ENCODE measurements at regions not wholly inside any gene's neighbourhood (a gene's known extent, or its start where the extent isn't known, plus 50 kb on each side); places are given as distances from the start of the nearest gene placed in this dataset.

- Histone ChIP-seq H3K27me3 (replicated peaks; ENCODE audit: control insufficient read depth, insufficient read depth, low read length, poor library complexity, severe bottlenecking) (no peaks in the 10 kb centered on the region), H3K4me1 (ENCODE audit: control insufficient read depth, insufficient read depth, low read length, poor library complexity, severe bottlenecking) (no peaks in the 10 kb centered on the region), H3K4me3 (ENCODE audit: insufficient read depth, low read depth, low read length, poor library complexity, severe bottlenecking) (no peak overlapping the region), H3K27ac (ENCODE audit: insufficient read depth, low read length, poor library complexity, severe bottlenecking) (no peak overlapping the region), H3K36me3 (ENCODE audit: control insufficient read depth, insufficient read depth, low read length) (no peaks in the 10 kb centered on the region), H3K9me3 (ENCODE audit: control insufficient read depth, low read length) (no peaks in the 10 kb centered on the region)
- DNase-seq, result no peak
Observed at GRCh38 chr4:124183926-124184325, 528.6 kb downstream of the ANKRD50 start.

GRCh38 chr4:124184792-124185191 is 527.7 kb downstream of the ANKRD50 start:
- no peak overlapping the region for H3K4me3 ChIP-seq (ENCODE audit: insufficient read depth, low read depth, low read length, poor library complexity, severe bottlenecking)
- no peaks in the 10 kb centered on the region for H3K27me3 ChIP-seq (replicated peaks; ENCODE audit: control insufficient read depth, insufficient read depth, low read length, poor library complexity, severe bottlenecking)
- no peak for DNase-seq
- no peak overlapping the region for H3K27ac ChIP-seq (ENCODE audit: insufficient read depth, low read length, poor library complexity, severe bottlenecking)
- no peaks in the 10 kb centered on the region for H3K4me1 ChIP-seq (ENCODE audit: control insufficient read depth, insufficient read depth, low read length, poor library complexity, severe bottlenecking)
- H3K36me3 ChIP-seq (ENCODE audit: control insufficient read depth, insufficient read depth, low read length), result no peaks in the 10 kb centered on the region
- H3K9me3 ChIP-seq (ENCODE audit: control insufficient read depth, low read length), result no peaks in the 10 kb centered on the region

GRCh38 chr4:124188595-124188994 is 523.9 kb downstream of the ANKRD50 start:
- Histone ChIP-seq H3K4me1 (ENCODE audit: control insufficient read depth, insufficient read depth, low read length, poor library complexity, severe bottlenecking) (no peaks in the 10 kb centered on the region), H3K36me3 (ENCODE audit: control insufficient read depth, insufficient read depth, low read length) (no peaks in the 10 kb centered on the region), H3K9me3 (ENCODE audit: control insufficient read depth, low read length) (no peaks in the 10 kb centered on the region), H3K4me3 (ENCODE audit: insufficient read depth, low read depth, low read length, poor library complexity, severe bottlenecking) (no peak overlapping the region), H3K27ac (ENCODE audit: insufficient read depth, low read length, poor library complexity, severe bottlenecking) (no peak overlapping the region), H3K27me3 (replicated peaks; ENCODE audit: control insufficient read depth, insufficient read depth, low read length, poor library complexity, severe bottlenecking) (no peaks in the 10 kb centered on the region)
- no peak for DNase-seq

GRCh38 chr4:124189545-124189944 is 523.0 kb downstream of the ANKRD50 start:
- DNase-seq, result no peak
- H3K9me3 ChIP-seq (ENCODE audit: control insufficient read depth, low read length), result no peaks in the 10 kb centered on the region
- H3K27me3 ChIP-seq (replicated peaks; ENCODE audit: control insufficient read depth, insufficient read depth, low read length, poor library complexity, severe bottlenecking), result no peaks in the 10 kb centered on the region
- H3K36me3 ChIP-seq (ENCODE audit: control insufficient read depth, insufficient read depth, low read length), result no peaks in the 10 kb centered on the region
- H3K4me3 ChIP-seq (ENCODE audit: insufficient read depth, low read depth, low read length, poor library complexity, severe bottlenecking), result no peak overlapping the region
- no peaks in the 10 kb centered on the region for H3K4me1 ChIP-seq (ENCODE audit: control insufficient read depth, insufficient read depth, low read length, poor library complexity, severe bottlenecking)
- H3K27ac ChIP-seq (ENCODE audit: insufficient read depth, low read length, poor library complexity, severe bottlenecking), result no peak overlapping the region

- no peak overlapping the region for H3K27ac ChIP-seq (ENCODE audit: insufficient read depth, low read length, poor library complexity, severe bottlenecking)
- H3K36me3 ChIP-seq (ENCODE audit: control insufficient read depth, insufficient read depth, low read length), result no peaks in the 10 kb centered on the region
- H3K4me1 ChIP-seq (ENCODE audit: control insufficient read depth, insufficient read depth, low read length, poor library complexity, severe bottlenecking), result no peaks in the 10 kb centered on the region
- no peak for DNase-seq
- H3K4me3 ChIP-seq (ENCODE audit: insufficient read depth, low read depth, low read length, poor library complexity, severe bottlenecking), result no peak overlapping the region
- no peaks in the 10 kb centered on the region for H3K27me3 ChIP-seq (replicated peaks; ENCODE audit: control insufficient read depth, insufficient read depth, low read length, poor library complexity, severe bottlenecking)
- H3K9me3 ChIP-seq (ENCODE audit: control insufficient read depth, low read length), result no peaks in the 10 kb centered on the region
Observed at GRCh38 chr4:124191329-124191728, 521.2 kb downstream of the ANKRD50 start.

- no peak overlapping the region for H3K27ac ChIP-seq (ENCODE audit: insufficient read depth, low read length, poor library complexity, severe bottlenecking)
- H3K27me3 ChIP-seq (replicated peaks; ENCODE audit: control insufficient read depth, insufficient read depth, low read length, poor library complexity, severe bottlenecking), result no peaks in the 10 kb centered on the region
- H3K9me3 ChIP-seq (ENCODE audit: control insufficient read depth, low read length), result no peaks in the 10 kb centered on the region
- DNase-seq, result no peak
- H3K36me3 ChIP-seq (ENCODE audit: control insufficient read depth, insufficient read depth, low read length), result no peaks in the 10 kb centered on the region
- no peaks in the 10 kb centered on the region for H3K4me1 ChIP-seq (ENCODE audit: control insufficient read depth, insufficient read depth, low read length, poor library complexity, severe bottlenecking)
- no peak overlapping the region for H3K4me3 ChIP-seq (ENCODE audit: insufficient read depth, low read depth, low read length, poor library complexity, severe bottlenecking)
Observed at GRCh38 chr4:124192544-124192943, 520.0 kb downstream of the ANKRD50 start.

GRCh38 chr4:124199185-124199584 is 513.3 kb downstream of the ANKRD50 start:
- H3K27ac ChIP-seq (ENCODE audit: insufficient read depth, low read length, poor library complexity, severe bottlenecking), result no peak overlapping the region
- DNase-seq, result no peak
- no peaks in the 10 kb centered on the region for H3K36me3 ChIP-seq (ENCODE audit: control insufficient read depth, insufficient read depth, low read length)
- no peaks in the 10 kb centered on the region for H3K27me3 ChIP-seq (replicated peaks; ENCODE audit: control insufficient read depth, insufficient read depth, low read length, poor library complexity, severe bottlenecking)
- no peaks in the 10 kb centered on the region for H3K9me3 ChIP-seq (ENCODE audit: control insufficient read depth, low read length)
- H3K4me3 ChIP-seq (ENCODE audit: insufficient read depth, low read depth, low read length, poor library complexity, severe bottlenecking), result no peak overlapping the region
- H3K4me1 ChIP-seq (ENCODE audit: control insufficient read depth, insufficient read depth, low read length, poor library complexity, severe bottlenecking), result no peaks in the 10 kb centered on the region

- Histone ChIP-seq H3K27me3 (replicated peaks; ENCODE audit: control insufficient read depth, insufficient read depth, low read length, poor library complexity, severe bottlenecking) (no peaks in the 10 kb centered on the region), H3K9me3 (ENCODE audit: control insufficient read depth, low read length) (no peaks in the 10 kb centered on the region), H3K36me3 (ENCODE audit: control insufficient read depth, insufficient read depth, low read length) (no peaks in the 10 kb centered on the region), H3K4me3 (ENCODE audit: insufficient read depth, low read depth, low read length, poor library complexity, severe bottlenecking) (no peak overlapping the region), H3K4me1 (ENCODE audit: control insufficient read depth, insufficient read depth, low read length, poor library complexity, severe bottlenecking) (no peaks in the 10 kb centered on the region), H3K27ac (ENCODE audit: insufficient read depth, low read length, poor library complexity, severe bottlenecking) (no peak overlapping the region)
- no peak for DNase-seq
Observed at GRCh38 chr4:124199755-124200154, 512.8 kb downstream of the ANKRD50 start.

GRCh38 chr4:124201636-124202035 is 510.9 kb downstream of the ANKRD50 start:
- H3K9me3 ChIP-seq (ENCODE audit: control insufficient read depth, low read length), result no peaks in the 10 kb centered on the region
- H3K27ac ChIP-seq (ENCODE audit: insufficient read depth, low read length, poor library complexity, severe bottlenecking), result no peak overlapping the region
- H3K36me3 ChIP-seq (ENCODE audit: control insufficient read depth, insufficient read depth, low read length), result no peaks in the 10 kb centered on the region
- H3K4me1 ChIP-seq (ENCODE audit: control insufficient read depth, insufficient read depth, low read length, poor library complexity, severe bottlenecking), result no peaks in the 10 kb centered on the region
- no peak for DNase-seq
- H3K27me3 ChIP-seq (replicated peaks; ENCODE audit: control insufficient read depth, insufficient read depth, low read length, poor library complexity, severe bottlenecking), result no peaks in the 10 kb centered on the region
- no peak overlapping the region for H3K4me3 ChIP-seq (ENCODE audit: insufficient read depth, low read depth, low read length, poor library complexity, severe bottlenecking)

- Histone ChIP-seq H3K4me1 (ENCODE audit: control insufficient read depth, insufficient read depth, low read length, poor library complexity, severe bottlenecking) (no peaks in the 10 kb centered on the region), H3K4me3 (ENCODE audit: insufficient read depth, low read depth, low read length, poor library complexity, severe bottlenecking) (no peak overlapping the region), H3K27ac (ENCODE audit: insufficient read depth, low read length, poor library complexity, severe bottlenecking) (no peak overlapping the region), H3K36me3 (ENCODE audit: control insufficient read depth, insufficient read depth, low read length) (no peaks in the 10 kb centered on the region), H3K9me3 (ENCODE audit: control insufficient read depth, low read length) (no peaks in the 10 kb centered on the region), H3K27me3 (replicated peaks; ENCODE audit: control insufficient read depth, insufficient read depth, low read length, poor library complexity, severe bottlenecking) (no peaks in the 10 kb centered on the region)
- DNase-seq, result no peak
Observed at GRCh38 chr4:124202099-124202498, 510.4 kb downstream of the ANKRD50 start.

Data from effector memory CD4-positive, alpha-beta T cell (primary cell).